ENCODE measurements at regions not wholly inside any gene's neighbourhood (a gene's known extent, or its start where the extent isn't known, plus 50 kb on each side); places are given as distances from the start of the nearest gene placed in this dataset.

GRCh38 chr3:109835958-109836357 lies 498.6 kb upstream of the DPPA4 start:
- Histone ChIP-seq H3K4ac (ENCODE audit: low read depth, low read length) (no peak overlapping the region), H3T11ph (ENCODE audit: low read length) (no peak overlapping the region), H2BK12ac (ENCODE audit: insufficient read length, low read depth, low read length) (no peak overlapping the region), H2BK15ac (ENCODE audit: low read depth, low read length) (no peak overlapping the region), H3K18ac (ENCODE audit: insufficient read length, low read depth, low read length) (no peak overlapping the region), H3K9me3 (ENCODE audit: control insufficient read depth, low read depth, low read length) (no peaks in the 10 kb centered on the region), H3K4me2 (ENCODE audit: insufficient read depth, insufficient read length, low read length) (no peak overlapping the region), H3K14ac (ENCODE audit: insufficient read depth, low read length) (no peak overlapping the region), H3K27ac (ENCODE audit: insufficient read length, low read depth, low read length) (no peak overlapping the region), H3K23me2 (ENCODE audit: insufficient read length, low read depth, low read length, poor library complexity, severe bottlenecking) (no peaks in the 10 kb centered on the region), H3K79me1 (ENCODE audit: insufficient read depth, low read depth, low read length, poor library complexity, severe bottlenecking) (no peaks in the 10 kb centered on the region), H2AFZ (ENCODE audit: low read length) (no peak overlapping the region), H2BK5ac (ENCODE audit: insufficient read length, low read length) (no peak overlapping the region), H4K91ac (ENCODE audit: insufficient read length, low read depth, low read length) (no peak overlapping the region), H4K20me1 (ENCODE audit: control insufficient read depth, insufficient read depth, insufficient read length) (no peaks in the 10 kb centered on the region), H3K27me3 (ENCODE audit: insufficient read depth, low read length) (no peaks in the 10 kb centered on the region), H3K4me1 (ENCODE audit: insufficient read depth, low read length) (no peaks in the 10 kb centered on the region), H4K5ac (ENCODE audit: insufficient read length, low read depth, low read length) (no peak overlapping the region), H3K23ac (ENCODE audit: insufficient read length, low read depth, low read length) (no peak overlapping the region), H3K56ac (ENCODE audit: insufficient read length, low read depth, low read length) (no peak overlapping the region), H2AK5ac (ENCODE audit: insufficient read length, low read length) (no peak overlapping the region), H2BK20ac (ENCODE audit: low read depth, low read length, poor library complexity, severe bottlenecking) (no peak overlapping the region), H3K79me2 (ENCODE audit: insufficient read depth, low read length) (no peaks in the 10 kb centered on the region), H3K9ac (ENCODE audit: extremely low read depth, insufficient read length, low read length) (no peak overlapping the region), H4K8ac (replicated peaks; ENCODE audit: insufficient read length, low read depth, low read length) (no peak overlapping the region), H2BK120ac (ENCODE audit: low read depth, low read length, poor library complexity, severe bottlenecking) (no peak overlapping the region)
- no peak overlapping the region; a peak in 1 of 7 replicates for H3K27ac Mint-ChIP-seq
- no peak for DNase-seq
- WGBS (ENCODE audit: extremely low coverage, insufficient read length, low lambda C conversion rate) = no CpG with 5 or more reads among the region's 1 CpG
- 0 out of 7 replicates have a peak, but pooled peaks cover 0 to 1% (median 0%) of the 10 kb centered on the region in 3 experiments for H3K36me3 Mint-ChIP-seq (ENCODE audit: insufficient read depth in 1 of 3, low read depth in 3 of 3)
- no peaks in the 10 kb centered on the region for H3K27me3 Mint-ChIP-seq (ENCODE audit: low read depth)
- peaks cover 0 to under 1% of the 10 kb centered on the region in 2 experiments; a peak in 1 of 5 replicates for H3K9me3 Mint-ChIP-seq
- peaks cover 14 to 18% of the 10 kb centered on the region in 2 experiments for H3K4me1 Mint-ChIP-seq
- no peak for TF ChIP-seq CTCF (conservative IDR thresholded peaks at IDR 0.05)
- H3K4me3 Mint-ChIP-seq = no peak overlapping the region

All from H9 (cell line).